BE2C (cell line): ENCODE measurements at regions not wholly inside any gene's neighbourhood (a gene's known extent, or its start where the extent isn't known, plus 50 kb on each side); places are given as distances from the start of the nearest gene placed in this dataset.

Experiments
- DNase-seq: peaks from one replicate; pipeline ENCODE4 v3.0.0-alpha.2; 2020
- H3K27me3 ChIP-seq: fragments of 250-450 bp; sonication (Bioruptor Pico); 2 replicates; pipeline ENCODE4 v1.5.1; 2020; ENCODE audit warnings: mild to moderate bottlenecking
- H3K36me3 ChIP-seq: fragments of 250-450 bp; sonication (Bioruptor Pico); 2 replicates; pipeline ENCODE4 v1.5.1; 2020; ENCODE audit warnings: mild to moderate bottlenecking
- H3K4me1 ChIP-seq: fragments of 250-450 bp; sonication (Bioruptor Pico); 2 replicates; pipeline ENCODE4 v1.5.1; 2020
- H3K4me3 ChIP-seq: 2 replicates; pipeline ENCODE4 v1.5.1; 2011; ENCODE audit warnings: low read depth, low read length
- H3K9me3 ChIP-seq: fragments of 250-450 bp; sonication (Bioruptor Pico); 2 replicates; pipeline ENCODE4 v1.5.1; 2020
- CTCF ChIP-seq: IDR thresholded peaks from 2 replicates; pipeline ENCODE4 v1.5.1; 2012; ENCODE audit warnings: mild to moderate bottlenecking, low read depth, low read length

- Histone ChIP-seq H3K27me3 (no peaks in the 10 kb centered on the region), H3K36me3 (no peaks in the 10 kb centered on the region), H3K4me1 (no peaks in the 10 kb centered on the region), H3K4me3 (no peak overlapping the region), H3K9me3 (no peaks in the 10 kb centered on the region)
- no peak for DNase-seq
- no peak for TF ChIP-seq CTCF
Observed at GRCh38 chr3:145209561-145209960, 951.4 kb downstream of the PLOD2 start.

- Histone ChIP-seq H3K4me3 (no peak overlapping the region), H3K4me1 (peaks cover 10% of the 10 kb centered on the region), H3K27me3 (no peaks in the 10 kb centered on the region), H3K36me3 (no peaks in the 10 kb centered on the region), H3K9me3 (no peaks in the 10 kb centered on the region; the same call in 1 of the 2 replicates)
- DNase-seq: peak; percentile 31
- TF ChIP-seq CTCF: no peak
Observed at GRCh38 chr3:145219355-145220235, 941.4 kb downstream of the PLOD2 start.

GRCh38 chr3:145224886-145225285 is 936.1 kb downstream of the PLOD2 start:
- no peak for DNase-seq
- no peak for TF ChIP-seq CTCF
- Histone ChIP-seq H3K36me3 (no peaks in the 10 kb centered on the region), H3K27me3 (no peaks in the 10 kb centered on the region), H3K4me1 (peaks cover 5% of the 10 kb centered on the region; the same call in 1 of the 2 replicates), H3K4me3 (no peak overlapping the region), H3K9me3 (no peaks in the 10 kb centered on the region; the same call in 1 of the 2 replicates)

GRCh38 chr3:145243875-145244274 is 917.1 kb downstream of the PLOD2 start:
- peaks cover 6% of the 10 kb centered on the region for H3K9me3 ChIP-seq
- DNase-seq: no peak
- no peaks in the 10 kb centered on the region for H3K27me3 ChIP-seq
- H3K4me3 ChIP-seq: no peak overlapping the region
- H3K36me3 ChIP-seq: no peaks in the 10 kb centered on the region
- no peak for TF ChIP-seq CTCF
- H3K4me1 ChIP-seq: no peaks in the 10 kb centered on the region

GRCh38 chr3:145244327-145244726 is 916.7 kb downstream of the PLOD2 start:
- no peaks in the 10 kb centered on the region for H3K4me1 ChIP-seq
- no peak for DNase-seq
- no peaks in the 10 kb centered on the region for H3K27me3 ChIP-seq
- peaks cover 6% of the 10 kb centered on the region for H3K9me3 ChIP-seq
- H3K4me3 ChIP-seq: no peak overlapping the region
- no peaks in the 10 kb centered on the region for H3K36me3 ChIP-seq
- no peak for TF ChIP-seq CTCF

- Histone ChIP-seq H3K36me3 (no peaks in the 10 kb centered on the region), H3K27me3 (no peaks in the 10 kb centered on the region), H3K4me1 (peaks cover under 1% of the 10 kb centered on the region; the same call in 1 of the 2 replicates), H3K4me3 (no peak overlapping the region), H3K9me3 (peaks cover 2% of the 10 kb centered on the region)
- no peak for DNase-seq
- TF ChIP-seq CTCF: no peak
Observed at GRCh38 chr3:145246291-145246690, 914.7 kb downstream of the PLOD2 start.
